Kidney (tissue), 13 donors: ENCODE measurements at regions not wholly inside any gene's neighbourhood (a gene's known extent, or its start where the extent isn't known, plus 50 kb on each side); places are given as distances from the start of the nearest gene placed in this dataset.

Source experiments
- DNase-seq, 5 donors: peaks; one replicate each; pipeline ENCODE4 v3.0.0-alpha.2; 2013 to 2020
- FAIRE-seq: peaks from 2 replicates; lab custom pipeline; 2012; peaks lifted over from hg19 to GRCh38; lab: Jason Lieb, UNC
- H3K27ac ChIP-seq, 2 donors: one replicate each; pipeline ENCODE4 v1.7.0; 2013; ENCODE audit warnings: low read depth in 2 of 2, low read length in 2 of 2, inconsistent platforms in 1 of 2
- H3K27me3 ChIP-seq: one replicate; pipeline ENCODE4 v1.7.1; 2013; ENCODE audit warnings: low read length, inconsistent platforms; ENCODE audit not compliant: control insufficient read depth, insufficient read depth
- H3K36me3 ChIP-seq, 3 donors: one replicate each; pipeline versions ENCODE4 v1.7.0 to v1.7.1; 2013; ENCODE audit warnings: low read length in 3 of 3, control low read depth in 1 of 3, inconsistent platforms in 1 of 3; ENCODE audit not compliant: insufficient read depth in 3 of 3, control insufficient read depth in 2 of 3
- H3K4me1 ChIP-seq, 3 donors: one replicate each; pipeline versions ENCODE4 v1.7.0 to v1.7.1; 2013; ENCODE audit warnings: low read length in 3 of 3, inconsistent platforms in 1 of 3, low read depth in 1 of 3; ENCODE audit not compliant: control insufficient read depth in 2 of 3, insufficient read depth in 2 of 3
- H3K4me3 ChIP-seq, 3 donors: one replicate each; pipeline versions ENCODE4 v1.7.0 to v1.8.1; 2013; ENCODE audit warnings: low read length in 3 of 3, control low read depth in 1 of 3, inconsistent platforms in 1 of 3
- H3K9ac ChIP-seq, 3 donors: one replicate each; pipeline versions ENCODE4 v1.7.0 to v1.7.1; 2013; ENCODE audit warnings: low read length in 3 of 3, control low read depth in 1 of 3, inconsistent platforms in 1 of 3
- H3K9me3 ChIP-seq, 3 donors: one replicate each; pipeline versions ENCODE4 v1.7.0 to v1.7.1; 2013; ENCODE audit warnings: low read length in 3 of 3, control low read depth in 1 of 3, inconsistent platforms in 1 of 3; ENCODE audit not compliant: control insufficient read depth in 2 of 3, insufficient read depth in 1 of 3
- intact Hi-C: fragments of 100-400 bp; cut with DNase I; formaldehyde crosslinking; loops from one replicate; pipeline ENCODE4 v1.11.1; 2022
- TF ChIP-seq, protein P1 (sequence below): IDR thresholded peaks from 3 replicates; pipeline ENCODE4 v1.5.1; 2012; ENCODE audit warnings: mild to moderate bottlenecking, moderate library complexity, borderline replicate concordance; ENCODE audit not compliant: insufficient read depth; ENCODE audit errors: extremely low read depth
- donor health status: control.
- donor health status: control.
- donor health status: control.
- donor health status: control.
- donor health status: control.
- donor health status: DM: yes; HTN: yes; CAD: no.
- donor health status: Normal renal cell carcinoma (clear cell type).

DNA sequence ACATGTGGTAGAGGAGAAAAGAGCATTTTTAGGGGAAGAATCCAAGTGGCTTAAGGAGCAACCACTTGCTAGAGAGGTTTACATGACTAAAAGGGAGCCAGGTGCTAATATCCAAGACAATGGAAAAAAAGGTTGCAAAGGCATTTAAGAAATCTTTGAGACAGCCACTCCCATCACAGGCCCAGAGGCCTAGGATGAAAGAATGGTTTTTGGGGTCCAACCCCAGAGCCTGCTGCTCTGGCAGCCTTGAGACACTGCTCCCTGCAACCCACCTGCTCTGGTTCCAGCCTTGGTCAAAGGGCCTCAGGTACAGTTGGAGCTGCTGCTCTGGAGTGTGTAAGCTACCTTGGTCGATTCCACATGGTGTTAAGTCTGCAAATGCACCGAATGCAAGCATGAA is 84.1 kb upstream of the FREM3 start:
- FAIRE-seq: no peak
- no peak for DNase-seq
- TF ChIP-seq, protein P1, sequence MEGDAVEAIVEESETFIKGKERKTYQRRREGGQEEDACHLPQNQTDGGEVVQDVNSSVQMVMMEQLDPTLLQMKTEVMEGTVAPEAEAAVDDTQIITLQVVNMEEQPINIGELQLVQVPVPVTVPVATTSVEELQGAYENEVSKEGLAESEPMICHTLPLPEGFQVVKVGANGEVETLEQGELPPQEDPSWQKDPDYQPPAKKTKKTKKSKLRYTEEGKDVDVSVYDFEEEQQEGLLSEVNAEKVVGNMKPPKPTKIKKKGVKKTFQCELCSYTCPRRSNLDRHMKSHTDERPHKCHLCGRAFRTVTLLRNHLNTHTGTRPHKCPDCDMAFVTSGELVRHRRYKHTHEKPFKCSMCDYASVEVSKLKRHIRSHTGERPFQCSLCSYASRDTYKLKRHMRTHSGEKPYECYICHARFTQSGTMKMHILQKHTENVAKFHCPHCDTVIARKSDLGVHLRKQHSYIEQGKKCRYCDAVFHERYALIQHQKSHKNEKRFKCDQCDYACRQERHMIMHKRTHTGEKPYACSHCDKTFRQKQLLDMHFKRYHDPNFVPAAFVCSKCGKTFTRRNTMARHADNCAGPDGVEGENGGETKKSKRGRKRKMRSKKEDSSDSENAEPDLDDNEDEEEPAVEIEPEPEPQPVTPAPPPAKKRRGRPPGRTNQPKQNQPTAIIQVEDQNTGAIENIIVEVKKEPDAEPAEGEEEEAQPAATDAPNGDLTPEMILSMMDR: no peak
- Histone ChIP-seq H3K9ac (no peak overlapping the region), H3K27ac (no peak overlapping the region), H3K4me3 (no peak overlapping the region), H3K4me1 (no peaks in the 10 kb centered on the region), H3K27me3 (no peaks in the 10 kb centered on the region), H3K9me3 (no peaks in the 10 kb centered on the region), H3K36me3 (no peaks in the 10 kb centered on the region)
- intact Hi-C loops: no loop called here

DNA sequence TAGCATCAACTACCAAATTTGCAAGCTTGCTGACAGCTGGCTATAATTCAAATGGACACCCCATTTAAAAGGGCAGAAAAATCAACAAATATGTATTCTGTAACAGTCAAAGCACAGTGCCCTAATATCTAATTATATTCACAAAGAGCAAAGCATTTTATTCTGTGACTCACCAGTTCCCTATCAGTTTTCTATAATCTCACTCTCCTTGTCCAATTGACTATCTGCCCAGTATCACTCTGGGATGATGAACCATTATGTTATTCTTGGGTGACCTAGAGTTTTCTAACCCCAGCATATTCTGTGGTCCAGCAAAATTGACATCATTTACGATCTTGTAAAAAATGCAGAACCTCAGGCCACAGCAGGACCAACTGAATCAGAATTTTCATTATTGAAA is 82.0 kb upstream of the FREM3 start:
- DNase-seq: no peak
- no peak overlapping the region for H3K9ac ChIP-seq
- no peaks in the 10 kb centered on the region for H3K4me1 ChIP-seq
- no peaks in the 10 kb centered on the region for H3K36me3 ChIP-seq
- no peak for FAIRE-seq
- TF ChIP-seq, protein P1: no peak
- no peak overlapping the region for H3K4me3 ChIP-seq
- H3K27ac ChIP-seq: no peak overlapping the region
- no peaks in the 10 kb centered on the region for H3K9me3 ChIP-seq
- intact Hi-C loops: no loop called here
- no peaks in the 10 kb centered on the region for H3K27me3 ChIP-seq

DNA sequence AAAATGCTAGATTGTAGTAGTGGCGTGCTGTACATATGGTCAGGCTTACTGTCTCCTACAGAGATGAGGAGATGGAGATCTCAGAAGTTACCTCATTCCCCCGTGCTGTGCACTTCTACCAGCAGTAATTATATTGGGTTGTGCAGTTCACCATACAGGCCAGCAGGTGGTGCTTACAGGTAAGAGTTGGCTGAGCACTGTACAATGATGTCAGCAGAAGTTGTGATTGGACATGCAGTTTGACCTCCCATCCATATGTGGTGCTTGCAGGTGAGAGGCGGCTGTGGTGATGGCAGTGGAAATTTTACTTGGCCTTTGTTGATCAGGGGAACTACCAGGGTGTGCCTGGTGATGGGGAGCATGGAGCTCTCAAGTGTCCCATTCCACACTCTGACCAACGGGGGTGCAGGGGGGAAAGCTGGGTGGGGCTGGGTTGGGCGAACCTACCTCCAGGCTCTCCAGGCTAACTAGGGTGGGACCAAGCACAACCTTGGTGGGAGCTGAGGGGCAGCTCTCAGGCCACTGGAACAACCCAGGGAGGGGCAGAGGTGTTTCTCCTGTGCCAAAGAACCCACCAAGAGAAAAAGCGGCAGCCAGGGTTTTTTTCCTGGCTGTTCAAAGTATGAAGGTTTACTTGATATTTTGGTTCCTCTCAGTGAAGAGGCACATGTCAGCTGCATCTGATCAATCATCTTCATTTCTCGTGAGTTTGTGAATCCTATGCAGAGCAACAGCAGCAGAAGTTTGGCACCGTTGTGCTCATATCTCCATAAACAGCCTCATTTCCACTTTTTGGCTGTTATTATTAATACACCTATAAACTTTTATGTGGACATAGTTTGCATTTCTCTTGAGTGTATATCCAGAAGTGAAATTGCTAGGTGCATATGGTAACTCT is 73.8 kb upstream of the FREM3 start:
- no peak overlapping the region for H3K27ac ChIP-seq
- no peak overlapping the region for H3K4me3 ChIP-seq
- no peaks in the 10 kb centered on the region for H3K4me1 ChIP-seq
- TF ChIP-seq, protein P1: peak; percentile 64
- no peaks in the 10 kb centered on the region for H3K27me3 ChIP-seq
- no peak overlapping the region for H3K9ac ChIP-seq
- no peaks in the 10 kb centered on the region for H3K36me3 ChIP-seq
- H3K9me3 ChIP-seq: no peaks in the 10 kb centered on the region
- FAIRE-seq (no peak), DNase-seq (peak in 4 of 5 donors; percentile 34 to 48 (median 39))
- intact Hi-C loops: no loop called here
